ENCODE measurements at regions not wholly inside any gene's neighbourhood (a gene's known extent, or its start where the extent isn't known, plus 50 kb on each side); places are given as distances from the start of the nearest gene placed in this dataset.

DNA sequence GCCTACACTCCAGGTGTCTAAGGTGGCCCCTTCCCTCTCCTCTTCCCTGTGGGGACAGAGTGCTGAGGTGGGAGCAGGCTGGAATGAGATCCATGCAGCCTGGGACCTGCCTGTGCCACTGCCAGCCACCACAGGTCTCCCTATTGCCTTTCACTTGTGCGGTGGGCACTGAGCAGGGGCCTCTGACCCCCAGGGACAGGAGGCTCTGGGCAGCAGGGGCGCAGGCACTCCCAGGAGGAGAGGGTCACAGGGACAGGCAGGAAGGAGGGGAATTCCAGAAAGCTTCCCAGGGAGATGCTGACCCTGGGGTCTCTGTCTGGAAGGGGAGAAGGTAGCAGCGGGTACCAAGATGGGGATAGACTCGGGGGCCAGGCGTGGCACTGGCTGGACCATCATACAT is 228.5 kb upstream of the B3GAT1 start:
- DNase-seq (ENCODE audit: low spot score), result no peak
- Histone ChIP-seq H3K4me1 (ENCODE audit: insufficient read depth, low read length) (no peaks in the 10 kb centered on the region), H3K27ac (ENCODE audit: extremely low read length, insufficient read depth, low read length) (no peak overlapping the region), H3K4me3 (replicated peaks in 1 of 3; ENCODE audit: insufficient read depth in 1 of 3, low read depth in 2 of 3, low read length in 3 of 3) (no peak overlapping the region), H4K20me1 (ENCODE audit: insufficient read depth, low read length) (no peaks in the 10 kb centered on the region), H3K27me3 (ENCODE audit: control insufficient read depth in 1 of 2, insufficient read depth in 2 of 2, low read length in 2 of 2) (peaks cover 6 to 49% of the 10 kb centered on the region in 2 experiments; a peak in 3 of 5 replicates), H3K79me2 (ENCODE audit: insufficient read depth, low read length) (no peaks in the 10 kb centered on the region), H3K4me2 (ENCODE audit: low read depth, low read length) (no peak overlapping the region), H3K9ac (ENCODE audit: insufficient read depth, low read depth, low read length) (no peak overlapping the region), H3K9me3 (ENCODE audit: low read length) (no peaks in the 10 kb centered on the region), H3K36me3 (replicated peaks in 1 of 2; ENCODE audit: control insufficient read depth in 1 of 2, insufficient read depth in 2 of 2, low read length in 2 of 2) (no peaks in the 10 kb centered on the region), H2AFZ (ENCODE audit: low read length) (no peak overlapping the region)
- TF ChIP-seq, protein P1, sequence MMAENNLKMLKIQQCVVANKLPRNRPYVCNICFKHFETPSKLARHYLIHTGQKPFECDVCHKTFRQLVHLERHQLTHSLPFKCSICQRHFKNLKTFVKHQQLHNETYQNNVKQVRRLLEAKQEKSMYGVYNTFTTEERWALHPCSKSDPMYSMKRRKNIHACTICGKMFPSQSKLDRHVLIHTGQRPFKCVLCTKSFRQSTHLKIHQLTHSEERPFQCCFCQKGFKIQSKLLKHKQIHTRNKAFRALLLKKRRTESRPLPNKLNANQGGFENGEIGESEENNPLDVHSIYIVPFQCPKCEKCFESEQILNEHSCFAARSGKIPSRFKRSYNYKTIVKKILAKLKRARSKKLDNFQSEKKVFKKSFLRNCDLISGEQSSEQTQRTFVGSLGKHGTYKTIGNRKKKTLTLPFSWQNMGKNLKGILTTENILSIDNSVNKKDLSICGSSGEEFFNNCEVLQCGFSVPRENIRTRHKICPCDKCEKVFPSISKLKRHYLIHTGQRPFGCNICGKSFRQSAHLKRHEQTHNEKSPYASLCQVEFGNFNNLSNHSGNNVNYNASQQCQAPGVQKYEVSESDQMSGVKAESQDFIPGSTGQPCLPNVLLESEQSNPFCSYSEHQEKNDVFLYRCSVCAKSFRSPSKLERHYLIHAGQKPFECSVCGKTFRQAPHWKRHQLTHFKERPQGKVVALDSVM (CRISPR knock-in tag; IDR thresholded peaks at IDR 0.05), result no peak
- TF ChIP-seq ZNF547 (CRISPR knock-in tag; IDR thresholded peaks at IDR 0.05) (no peak), PRDM15 (CRISPR knock-in tag; IDR thresholded peaks at IDR 0.05) (no peak), CEBPB (IDR thresholded peaks at IDR 0.05; ENCODE audit: borderline replicate concordance, low read depth, low read length) (no peak)
- TF ChIP-seq, protein P2, sequence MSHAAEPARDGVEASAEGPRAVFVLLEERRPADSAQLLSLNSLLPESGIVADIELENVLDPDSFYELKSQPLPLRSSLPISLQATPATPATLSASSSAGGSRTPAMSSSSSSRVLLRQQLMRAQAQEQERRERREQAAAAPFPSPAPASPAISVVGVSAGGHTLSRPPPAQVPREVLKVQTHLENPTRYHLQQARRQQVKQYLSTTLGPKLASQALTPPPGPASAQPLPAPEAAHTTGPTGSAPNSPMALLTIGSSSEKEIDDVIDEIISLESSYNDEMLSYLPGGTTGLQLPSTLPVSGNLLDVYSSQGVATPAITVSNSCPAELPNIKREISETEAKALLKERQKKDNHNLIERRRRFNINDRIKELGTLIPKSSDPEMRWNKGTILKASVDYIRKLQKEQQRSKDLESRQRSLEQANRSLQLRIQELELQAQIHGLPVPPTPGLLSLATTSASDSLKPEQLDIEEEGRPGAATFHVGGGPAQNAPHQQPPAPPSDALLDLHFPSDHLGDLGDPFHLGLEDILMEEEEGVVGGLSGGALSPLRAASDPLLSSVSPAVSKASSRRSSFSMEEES (CRISPR knock-in tag; IDR thresholded peaks at IDR 0.05), result no peak
- CTCF ChIA-PET (ENCODE audit: low intra/inter-chr PET ratio, low total read pairs), result no interaction called here
- BruUV-seq (replicated peaks), result no TSS peak
- intact Hi-C loops (cut with micrococcal nuclease; ENCODE audit: unreplicated experiment), result no loop called here
- in situ Hi-C loops (cut with HindIII; ENCODE audit: extremely low pct_ligation_motif_present, low pct_unique_long_range_greater_than_20kb), result no loop called here
- no peak for ATAC-seq
- FAIRE-seq, result no peak
- WGBS (ENCODE audit: low lambda C conversion rate), result 25% methylated on average over 5 of the region's 5 CpGs
- POLR2A ChIA-PET, result no interaction called here
